OCI-LY3 (cell line): ENCODE measurements at regions not wholly inside any gene's neighbourhood (a gene's known extent, or its start where the extent isn't known, plus 50 kb on each side); places are given as distances from the start of the nearest gene placed in this dataset.

Experiments
- H2AFZ ChIP-seq: fragments of 200-600, 300-600 bp; shearing (Covaris generic); 2 replicates; pipeline ENCODE4 v1.6.0; 2014; ENCODE audit warnings: antibody characterized with exemption, low read depth, low read length
- H3K27ac ChIP-seq: fragments of 200-600, 300-600 bp; sonication (generic); 2 replicates; pipeline ENCODE4 v1.5.1; 2014; ENCODE audit warnings: mild to moderate bottlenecking, low read length, moderate library complexity, mixed read lengths
- H3K27me3 ChIP-seq: fragments of 200-600, 300-600 bp; sonication (generic); 2 replicates; pipeline ENCODE4 v1.6.1; 2014; ENCODE audit warnings: low read depth, low read length, mixed read lengths
- H3K36me3 ChIP-seq: fragments of 200-600, 300-600 bp; sonication (generic); replicated peaks from 2 replicates; pipeline ENCODE3; 2014; ENCODE audit warnings: low read depth, low read length, mixed read lengths
- H3K4me1 ChIP-seq: fragments of 300-600, 200-600 bp; sonication (generic); 2 replicates; pipeline ENCODE4 v1.6.1; 2014; ENCODE audit warnings: low read length, mixed read lengths
- H3K4me2 ChIP-seq: fragments of 200-600, 300-600 bp; sonication (generic); 2 replicates; pipeline ENCODE4 v1.6.1; 2014; ENCODE audit warnings: low read length, mixed read lengths
- H3K4me3 ChIP-seq: fragments of 300-600, 200-600 bp; sonication (generic); 2 replicates; pipeline ENCODE4 v1.5.1; 2014; ENCODE audit warnings: antibody characterized with exemption, mild to moderate bottlenecking, low read length, moderate library complexity
- H3K79me2 ChIP-seq: fragments of 300-600, 200-600 bp; shearing (Covaris generic); 2 replicates; pipeline ENCODE4 v1.6.1; 2014; ENCODE audit warnings: mild to moderate bottlenecking, low read length, mixed read lengths
- H3K9ac ChIP-seq: fragments of 300-600, 200-600 bp; shearing (Covaris generic); 2 replicates; pipeline ENCODE4 v1.6.0; 2014; ENCODE audit warnings: mild to moderate bottlenecking, low read length, moderate library complexity
- H3K9me3 ChIP-seq: fragments of 200-600, 300-600 bp; shearing (Covaris generic); 2 replicates; pipeline ENCODE4 v1.6.1; 2014; ENCODE audit warnings: low read length, mixed read lengths; ENCODE audit not compliant: insufficient read depth
- H4K20me1 ChIP-seq: fragments of 200-600, 300-600 bp; sonication (generic); 2 replicates; pipeline ENCODE4 v1.6.1; 2016; ENCODE audit warnings: low read length, mixed read lengths; ENCODE audit not compliant: insufficient read depth
- EZH2phosphoT487 ChIP-seq: fragments of 200-600 bp; shearing (Covaris generic); IDR thresholded peaks from 2 replicates; pipeline ENCODE4 v1.6.1; 2018; ENCODE audit warnings: antibody characterized with exemption, mixed run types, low read depth
- TF ChIP-seq, protein P1 (sequence below): fragments of 200-600, 300-600 bp; sonication (generic); IDR thresholded peaks from 2 replicates; pipeline ENCODE4 v1.5.1; 2014; ENCODE audit warnings: antibody characterized with exemption, low read length, low read depth

DNA sequence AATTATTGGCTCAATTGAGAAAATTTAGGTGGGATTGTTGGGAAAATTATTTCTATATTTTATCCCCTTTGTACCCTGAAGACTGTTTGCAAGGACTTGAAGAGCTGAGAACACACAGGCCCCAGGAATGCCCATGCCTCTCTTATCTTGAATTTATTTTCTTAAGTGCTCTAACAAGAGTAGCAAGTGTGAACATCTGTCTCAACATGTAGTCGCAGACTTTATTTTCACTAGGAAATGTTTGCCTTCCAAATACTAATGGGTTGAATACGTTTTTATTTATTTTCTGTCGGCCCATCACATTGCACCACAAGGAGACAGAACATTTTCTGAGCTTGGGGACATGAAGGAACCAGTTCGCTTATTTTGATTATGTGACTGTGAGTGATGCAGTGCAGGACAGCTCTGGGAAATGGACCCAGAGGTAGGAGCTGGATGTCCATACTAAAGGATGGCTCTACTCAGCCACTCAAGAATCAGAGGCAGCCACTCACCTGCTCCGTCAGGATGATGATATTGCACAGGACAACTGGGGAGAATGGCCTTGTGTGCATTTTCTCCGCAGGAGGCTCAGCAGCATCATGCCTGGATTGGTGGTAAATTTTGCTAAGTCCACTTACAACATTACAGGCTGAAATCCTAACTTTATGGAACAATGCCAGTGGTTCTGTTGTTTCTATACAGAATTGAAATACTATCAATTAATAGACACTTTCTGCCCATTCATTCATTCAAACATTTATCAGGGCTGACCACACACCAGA lies 332.7 kb downstream of the FGFR2 start:
- H3K27ac ChIP-seq: no peak overlapping the region
- no peaks in the 10 kb centered on the region for H3K9me3 ChIP-seq
- no peak overlapping the region for H3K9ac ChIP-seq
- no peaks in the 10 kb centered on the region for H3K36me3 ChIP-seq
- H3K4me2 ChIP-seq: no peak overlapping the region
- H3K27me3 ChIP-seq: peaks cover 12% of the 10 kb centered on the region; the same call in 1 of the 2 replicates
- H3K4me1 ChIP-seq: peaks cover 7% of the 10 kb centered on the region
- TF ChIP-seq, protein P1, sequence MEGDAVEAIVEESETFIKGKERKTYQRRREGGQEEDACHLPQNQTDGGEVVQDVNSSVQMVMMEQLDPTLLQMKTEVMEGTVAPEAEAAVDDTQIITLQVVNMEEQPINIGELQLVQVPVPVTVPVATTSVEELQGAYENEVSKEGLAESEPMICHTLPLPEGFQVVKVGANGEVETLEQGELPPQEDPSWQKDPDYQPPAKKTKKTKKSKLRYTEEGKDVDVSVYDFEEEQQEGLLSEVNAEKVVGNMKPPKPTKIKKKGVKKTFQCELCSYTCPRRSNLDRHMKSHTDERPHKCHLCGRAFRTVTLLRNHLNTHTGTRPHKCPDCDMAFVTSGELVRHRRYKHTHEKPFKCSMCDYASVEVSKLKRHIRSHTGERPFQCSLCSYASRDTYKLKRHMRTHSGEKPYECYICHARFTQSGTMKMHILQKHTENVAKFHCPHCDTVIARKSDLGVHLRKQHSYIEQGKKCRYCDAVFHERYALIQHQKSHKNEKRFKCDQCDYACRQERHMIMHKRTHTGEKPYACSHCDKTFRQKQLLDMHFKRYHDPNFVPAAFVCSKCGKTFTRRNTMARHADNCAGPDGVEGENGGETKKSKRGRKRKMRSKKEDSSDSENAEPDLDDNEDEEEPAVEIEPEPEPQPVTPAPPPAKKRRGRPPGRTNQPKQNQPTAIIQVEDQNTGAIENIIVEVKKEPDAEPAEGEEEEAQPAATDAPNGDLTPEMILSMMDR: no peak
- TF ChIP-seq EZH2phosphoT487: no peak
- H3K79me2 ChIP-seq: no peaks in the 10 kb centered on the region
- no peak overlapping the region for H3K4me3 ChIP-seq
- no peaks in the 10 kb centered on the region for H4K20me1 ChIP-seq
- no peak overlapping the region for H2AFZ ChIP-seq

DNA sequence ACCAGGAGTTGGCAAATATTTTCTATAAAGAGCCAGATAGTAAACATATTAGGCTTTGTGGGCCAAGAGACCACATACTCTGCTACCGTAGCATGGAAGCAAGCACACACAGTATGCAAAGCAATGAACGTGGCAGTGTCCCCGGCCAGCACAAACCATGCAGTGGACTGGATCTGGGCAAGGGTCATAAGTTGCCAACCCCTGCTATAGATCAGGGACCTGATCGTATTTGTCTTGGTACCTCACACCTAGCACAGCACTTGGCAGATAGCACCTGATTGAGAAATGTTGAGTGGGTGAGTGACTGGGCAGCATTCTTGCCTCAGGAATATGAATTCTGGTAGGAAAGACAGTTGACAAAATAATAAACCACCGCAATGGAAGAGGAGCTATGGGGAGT lies 331.9 kb downstream of the FGFR2 start:
- no peaks in the 10 kb centered on the region for H3K9me3 ChIP-seq
- no peak overlapping the region for H3K4me3 ChIP-seq
- no peaks in the 10 kb centered on the region for H3K4me1 ChIP-seq
- H2AFZ ChIP-seq: no peak overlapping the region
- H3K4me2 ChIP-seq: no peak overlapping the region
- no peaks in the 10 kb centered on the region for H3K36me3 ChIP-seq
- no peak overlapping the region for H3K27ac ChIP-seq
- no peaks in the 10 kb centered on the region for H4K20me1 ChIP-seq
- peaks cover 16% of the 10 kb centered on the region; the same call in 1 of the 2 replicates for H3K27me3 ChIP-seq
- H3K79me2 ChIP-seq: no peaks in the 10 kb centered on the region
- no peak for TF ChIP-seq EZH2phosphoT487
- TF ChIP-seq, protein P1: no peak
- H3K9ac ChIP-seq: no peak overlapping the region

DNA sequence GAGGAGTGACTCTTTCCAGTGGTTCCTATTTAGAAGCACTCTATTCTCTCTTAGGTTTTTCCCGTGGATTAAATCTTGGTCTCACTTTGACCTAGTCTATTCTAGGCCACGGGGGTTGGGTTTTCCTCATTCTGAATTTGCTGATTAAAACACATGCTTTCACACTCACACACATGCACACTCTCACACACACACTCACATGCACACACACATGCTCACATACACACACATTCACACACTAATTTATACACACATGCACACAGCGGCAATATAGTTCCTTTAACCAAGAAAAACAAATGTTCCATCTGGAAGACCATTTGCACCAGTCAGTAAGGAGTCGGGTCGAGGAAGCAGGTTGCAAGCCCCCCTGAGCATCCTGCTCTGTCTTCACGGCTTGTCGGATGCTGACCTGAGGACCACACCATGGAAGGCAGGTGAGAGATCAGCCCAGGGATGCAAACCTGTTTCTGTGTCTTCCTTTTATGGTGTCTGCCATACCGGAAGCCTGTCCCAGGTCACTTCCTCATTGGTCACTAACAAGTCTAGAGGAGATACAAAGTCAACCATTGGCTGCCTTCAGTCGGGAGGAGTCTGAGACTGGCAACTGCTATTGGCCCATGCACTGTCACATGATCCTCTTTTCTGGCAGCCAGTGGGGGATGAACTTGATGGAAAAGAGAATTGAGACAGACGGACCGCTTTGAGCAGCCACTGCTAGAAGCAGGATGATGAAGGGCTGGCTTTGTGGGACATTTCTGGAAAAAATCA lies 330.8 kb downstream of the FGFR2 start:
- no peak overlapping the region for H2AFZ ChIP-seq
- no peaks in the 10 kb centered on the region for H3K9me3 ChIP-seq
- TF ChIP-seq, protein P1: no peak
- TF ChIP-seq EZH2phosphoT487: no peak
- no peak overlapping the region for H3K4me2 ChIP-seq
- no peaks in the 10 kb centered on the region for H3K36me3 ChIP-seq
- no peak overlapping the region for H3K27ac ChIP-seq
- no peaks in the 10 kb centered on the region for H4K20me1 ChIP-seq
- H3K4me1 ChIP-seq: no peaks in the 10 kb centered on the region
- H3K9ac ChIP-seq: no peak overlapping the region
- H3K79me2 ChIP-seq: no peaks in the 10 kb centered on the region
- peaks cover 10% of the 10 kb centered on the region; the same call in 1 of the 2 replicates for H3K27me3 ChIP-seq
- no peak overlapping the region for H3K4me3 ChIP-seq

DNA sequence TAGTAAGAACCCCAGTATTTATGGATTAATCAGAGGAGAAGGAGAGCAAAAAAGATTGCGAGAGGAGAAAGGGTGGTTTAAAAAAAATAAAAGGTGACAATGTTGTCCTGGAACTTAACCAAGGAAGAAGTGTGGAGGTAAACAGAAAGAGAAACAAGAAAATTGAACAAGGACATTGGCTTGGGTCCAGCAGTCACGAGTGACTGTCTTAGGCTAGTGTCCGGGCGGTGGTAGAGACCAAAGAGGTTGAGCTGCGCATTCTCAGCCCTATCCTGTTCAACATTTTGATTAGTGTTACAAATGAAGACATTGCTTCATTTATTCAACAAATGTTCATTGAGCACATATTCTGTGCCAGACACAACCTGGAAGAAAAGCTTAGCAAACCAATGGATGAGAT lies 329.9 kb downstream of the FGFR2 start:
- H3K4me3 ChIP-seq: no peak overlapping the region
- H3K27me3 ChIP-seq: peaks cover 7% of the 10 kb centered on the region; the same call in 1 of the 2 replicates
- no peak overlapping the region for H3K27ac ChIP-seq
- H3K79me2 ChIP-seq: no peaks in the 10 kb centered on the region
- H3K36me3 ChIP-seq: no peaks in the 10 kb centered on the region
- no peaks in the 10 kb centered on the region for H4K20me1 ChIP-seq
- TF ChIP-seq, protein P1: no peak
- no peak for TF ChIP-seq EZH2phosphoT487
- H3K9ac ChIP-seq: no peak overlapping the region
- H3K9me3 ChIP-seq: no peaks in the 10 kb centered on the region
- H3K4me1 ChIP-seq: no peaks in the 10 kb centered on the region
- no peak overlapping the region for H3K4me2 ChIP-seq
- no peak overlapping the region for H2AFZ ChIP-seq
